ENCODE measurements at regions not wholly inside any gene's neighbourhood (a gene's known extent, or its start where the extent isn't known, plus 50 kb on each side); places are given as distances from the start of the nearest gene placed in this dataset.
"Not testable (repeated sequence)": the region's sequence is repeated elsewhere in the genome, so short reads cannot be mapped to it uniquely, and the experiment has no call there.

GRCh38 chr7:89849052-89849451, 305.2 kb upstream of the STEAP1 start:
- H3K4me3 ChIP-seq (ENCODE audit: low read length), result no peak overlapping the region
- no peaks in the 10 kb centered on the region for H3K9me2 ChIP-seq (replicated peaks; ENCODE audit: control insufficient read depth, low read length)
- H3K27me3 ChIP-seq (ENCODE audit: control insufficient read depth, low read length), result no peaks in the 10 kb centered on the region
- H3K4me2 ChIP-seq (ENCODE audit: low read length), result no peak overlapping the region
- H4K20me1 ChIP-seq (ENCODE audit: control insufficient read depth, insufficient read depth, low read depth, low read length), result no peaks in the 10 kb centered on the region
- H3K4me1 ChIP-seq (ENCODE audit: control insufficient read depth, low read length), result no peaks in the 10 kb centered on the region
- H3K36me3 ChIP-seq (ENCODE audit: control insufficient read depth, low read length), result no peaks in the 10 kb centered on the region
- TF ChIP-seq EZH2phosphoT487 (IDR thresholded peaks at IDR 0.05; ENCODE audit: borderline replicate concordance, low read length) (no peak), CTCF (IDR thresholded peaks at IDR 0.05; ENCODE audit: low read depth, low read length, poor library complexity, severe bottlenecking) (no peak)
- H3K27ac ChIP-seq (ENCODE audit: low read depth, low read length), result no peak overlapping the region
- no peaks in the 10 kb centered on the region for H3K79me2 ChIP-seq (ENCODE audit: control insufficient read depth, low read length)
- H3F3A ChIP-seq (ENCODE audit: control insufficient read depth, insufficient read depth), result no peaks in the 10 kb centered on the region
- no peaks in the 10 kb centered on the region for H3K9me3 ChIP-seq (ENCODE audit: control insufficient read depth, insufficient read depth, low read length)

- H3K4me2 ChIP-seq (ENCODE audit: low read length); H3K9me2 ChIP-seq (replicated peaks; ENCODE audit: control insufficient read depth, low read length); H3F3A ChIP-seq (ENCODE audit: control insufficient read depth, insufficient read depth); H3K36me3 ChIP-seq (ENCODE audit: control insufficient read depth, low read length); H3K4me3 ChIP-seq (ENCODE audit: low read length); H3K27me3 ChIP-seq (ENCODE audit: control insufficient read depth, low read length); H4K20me1 ChIP-seq (ENCODE audit: control insufficient read depth, insufficient read depth, low read depth, low read length); H3K79me2 ChIP-seq (ENCODE audit: control insufficient read depth, low read length); H3K9me3 ChIP-seq (ENCODE audit: control insufficient read depth, insufficient read depth, low read length); H3K27ac ChIP-seq (ENCODE audit: low read depth, low read length); H3K4me1 ChIP-seq (ENCODE audit: control insufficient read depth, low read length): not testable (repeated sequence)
Measured at GRCh38 chr7:89857053-89857452, 297.2 kb upstream of the STEAP1 start.

GRCh38 chr7:89857767-89858166, 296.5 kb upstream of the STEAP1 start:
- H3K36me3 ChIP-seq (ENCODE audit: control insufficient read depth, low read length), result no peaks in the 10 kb centered on the region
- no peaks in the 10 kb centered on the region for H3K9me2 ChIP-seq (replicated peaks; ENCODE audit: control insufficient read depth, low read length)

DNA sequence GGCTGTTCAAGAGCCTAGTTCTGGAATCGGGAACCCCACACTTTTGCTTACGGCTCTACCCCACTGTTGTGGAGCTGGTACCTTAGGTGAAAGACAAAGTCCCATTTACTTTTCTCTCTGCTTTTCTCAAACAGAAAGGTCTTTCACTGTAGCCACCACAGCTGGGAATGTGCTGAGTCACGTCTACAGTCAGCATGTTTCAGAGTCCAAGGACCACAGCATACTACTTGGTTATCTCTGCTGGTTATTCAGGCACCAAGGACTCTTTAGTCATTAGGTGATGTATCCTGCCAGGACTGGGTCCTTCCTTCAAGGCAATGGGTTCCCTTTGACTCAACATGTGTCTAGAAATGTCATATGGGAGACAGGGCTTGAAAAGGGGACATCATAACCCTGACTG, 266.8 kb upstream of the STEAP1 start:
- no peaks in the 10 kb centered on the region for H3K9me2 ChIP-seq (replicated peaks; ENCODE audit: control insufficient read depth, low read length)
- H4K20me1 ChIP-seq (ENCODE audit: control insufficient read depth, insufficient read depth, low read depth, low read length), result no peaks in the 10 kb centered on the region
- no peaks in the 10 kb centered on the region for H3K27me3 ChIP-seq (ENCODE audit: control insufficient read depth, low read length)
- no peak overlapping the region for H3K4me2 ChIP-seq (ENCODE audit: low read length)
- TF ChIP-seq EZH2phosphoT487 (IDR thresholded peaks at IDR 0.05; ENCODE audit: borderline replicate concordance, low read length) (no peak), CTCF (IDR thresholded peaks at IDR 0.05; ENCODE audit: low read depth, low read length, poor library complexity, severe bottlenecking) (no peak)
- no peaks in the 10 kb centered on the region for H3K9me3 ChIP-seq (ENCODE audit: control insufficient read depth, insufficient read depth, low read length)
- no peak overlapping the region for H3K27ac ChIP-seq (ENCODE audit: low read depth, low read length)
- no peak overlapping the region for H3K4me3 ChIP-seq (ENCODE audit: low read length)
- H3F3A ChIP-seq (ENCODE audit: control insufficient read depth, insufficient read depth), result no peaks in the 10 kb centered on the region
- H3K79me2 ChIP-seq (ENCODE audit: control insufficient read depth, low read length), result no peaks in the 10 kb centered on the region
- H3K36me3 ChIP-seq (ENCODE audit: control insufficient read depth, low read length), result no peaks in the 10 kb centered on the region
- H3K4me1 ChIP-seq (ENCODE audit: control insufficient read depth, low read length), result no peaks in the 10 kb centered on the region

More at GRCh38 chr7:89857767-89858166, 296.5 kb upstream of the STEAP1 start:
- Histone ChIP-seq H3K27ac (ENCODE audit: low read depth, low read length) (no peak overlapping the region), H3K27me3 (ENCODE audit: control insufficient read depth, low read length) (no peaks in the 10 kb centered on the region), H3K4me1 (ENCODE audit: control insufficient read depth, low read length) (no peaks in the 10 kb centered on the region), H3K9me3 (ENCODE audit: control insufficient read depth, insufficient read depth, low read length) (peaks cover 4% of the 10 kb centered on the region; the same call in 1 of the 2 replicates), H3F3A (ENCODE audit: control insufficient read depth, insufficient read depth) (no peaks in the 10 kb centered on the region), H3K4me2 (ENCODE audit: low read length) (no peak overlapping the region), H3K79me2 (ENCODE audit: control insufficient read depth, low read length) (no peaks in the 10 kb centered on the region), H3K4me3 (ENCODE audit: low read length) (no peak overlapping the region), H4K20me1 (ENCODE audit: control insufficient read depth, insufficient read depth, low read depth, low read length) (no peaks in the 10 kb centered on the region)
- TF ChIP-seq CTCF (IDR thresholded peaks at IDR 0.05; ENCODE audit: low read depth, low read length, poor library complexity, severe bottlenecking), result no peak
- TF ChIP-seq EZH2phosphoT487 (IDR thresholded peaks at IDR 0.05; ENCODE audit: borderline replicate concordance, low read length), result no peak
